Suprapubic skin (tissue), 4 donors: ENCODE measurements at regions not wholly inside any gene's neighbourhood (a gene's known extent, or its start where the extent isn't known, plus 50 kb on each side); places are given as distances from the start of the nearest gene placed in this dataset.
A peak's percentile ranks its signal among the peaks of the same experiment; 100 is the strongest.
"Not testable (repeated sequence)": the region's sequence is repeated elsewhere in the genome, so short reads cannot be mapped to it uniquely, and the experiment has no call there.

Source experiments
- DNase-seq, 2 donors: peaks; one replicate each; pipeline ENCODE4 v3.0.0-alpha.2; 2019; ENCODE audit warnings: low spot score in 2 of 2
- H3K27ac ChIP-seq: fragments of 200-600 bp; sonication (generic); one replicate; pipeline ENCODE4 v1.5.1; 2019
- H3K27me3 ChIP-seq: fragments of 200-600 bp; sonication (generic); one replicate; pipeline ENCODE4 v1.5.1; 2019
- H3K36me3 ChIP-seq: fragments of 200-600 bp; sonication (generic); one replicate; pipeline ENCODE4 v1.5.1; 2019
- H3K4me1 ChIP-seq: fragments of 200-600 bp; sonication (generic); one replicate; pipeline ENCODE4 v1.5.1; 2019
- H3K4me3 ChIP-seq: fragments of 200-600 bp; sonication (generic); one replicate; pipeline ENCODE4 v1.5.1; 2019; ENCODE audit warnings: mild to moderate bottlenecking
- H3K9me3 ChIP-seq: fragments of 200-600 bp; sonication (generic); one replicate; pipeline ENCODE4 v1.5.1; 2019
- EP300 ChIP-seq: sonication (generic); formaldehyde crosslinking; IDR thresholded peaks from one replicate; pipeline ENCODE4 v1.6.1; 2017; ENCODE audit warnings: antibody characterized with exemption
- POLR2A ChIP-seq, 2 donors: fragments of 450-650 bp; IDR thresholded peaks; one replicate each; pipeline ENCODE4 v1.6.1; 2017; ENCODE audit warnings: antibody characterized with exemption in 2 of 2, mild to moderate bottlenecking in 2 of 2, moderate library complexity in 2 of 2
- POLR2AphosphoS5 ChIP-seq, 3 donors: sonication (generic); formaldehyde crosslinking; IDR thresholded peaks; one replicate each; pipeline ENCODE4 v1.6.1; 2017; ENCODE audit warnings: antibody characterized with exemption in 3 of 3
- WGBS: methylation state at CpG from one replicate; pipeline ENCODE4 v1.1.5; 2018; 5-methylcytosine and 5-hydroxymethylcytosine counted together
- TF ChIP-seq, protein P1 (sequence below), 2 donors: fragments of 200-600 bp in 1 of 2; fragments of 450-650 bp in 1 of 2; sonication (generic) in 1 of 2; IDR thresholded peaks; one replicate each; pipeline ENCODE4 v1.5.1; 2016 to 2019; ENCODE audit warnings: antibody characterized with exemption in 2 of 2, mild to moderate bottlenecking in 1 of 2, moderate library complexity in 1 of 2

DNA sequence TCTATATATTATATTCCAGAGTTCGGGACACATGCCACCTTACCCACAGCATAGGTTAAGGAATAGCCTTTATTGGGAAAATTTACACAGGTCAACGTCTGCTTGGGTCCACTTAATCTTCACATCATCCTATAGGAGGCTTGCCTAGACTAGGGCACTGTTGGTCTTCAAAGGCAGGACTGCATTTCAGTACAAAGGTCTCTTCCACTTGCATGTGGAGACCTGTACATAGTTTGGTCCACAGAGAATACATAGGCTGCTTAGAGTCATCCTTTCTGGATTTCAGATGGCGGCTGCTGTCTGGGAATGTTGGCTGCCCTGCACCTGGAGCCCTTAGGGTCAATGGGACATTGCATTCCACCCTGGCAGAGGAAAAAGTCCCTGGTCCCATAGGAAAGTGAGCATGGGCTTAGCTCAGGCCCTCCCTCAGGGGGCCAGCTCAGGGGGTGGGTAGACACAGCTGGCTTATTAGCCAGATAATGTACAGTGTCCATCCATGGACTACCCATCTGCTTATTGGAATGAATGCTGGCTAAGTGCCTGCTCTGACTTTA lies 75.3 kb upstream of the TGFBR2 start:
- DNase-seq = no peak
- TF ChIP-seq, protein P1, sequence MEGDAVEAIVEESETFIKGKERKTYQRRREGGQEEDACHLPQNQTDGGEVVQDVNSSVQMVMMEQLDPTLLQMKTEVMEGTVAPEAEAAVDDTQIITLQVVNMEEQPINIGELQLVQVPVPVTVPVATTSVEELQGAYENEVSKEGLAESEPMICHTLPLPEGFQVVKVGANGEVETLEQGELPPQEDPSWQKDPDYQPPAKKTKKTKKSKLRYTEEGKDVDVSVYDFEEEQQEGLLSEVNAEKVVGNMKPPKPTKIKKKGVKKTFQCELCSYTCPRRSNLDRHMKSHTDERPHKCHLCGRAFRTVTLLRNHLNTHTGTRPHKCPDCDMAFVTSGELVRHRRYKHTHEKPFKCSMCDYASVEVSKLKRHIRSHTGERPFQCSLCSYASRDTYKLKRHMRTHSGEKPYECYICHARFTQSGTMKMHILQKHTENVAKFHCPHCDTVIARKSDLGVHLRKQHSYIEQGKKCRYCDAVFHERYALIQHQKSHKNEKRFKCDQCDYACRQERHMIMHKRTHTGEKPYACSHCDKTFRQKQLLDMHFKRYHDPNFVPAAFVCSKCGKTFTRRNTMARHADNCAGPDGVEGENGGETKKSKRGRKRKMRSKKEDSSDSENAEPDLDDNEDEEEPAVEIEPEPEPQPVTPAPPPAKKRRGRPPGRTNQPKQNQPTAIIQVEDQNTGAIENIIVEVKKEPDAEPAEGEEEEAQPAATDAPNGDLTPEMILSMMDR (IDR thresholded peaks at IDR 0.05) = no peak
- TF ChIP-seq EP300 (no peak), POLR2AphosphoS5 (IDR thresholded peaks at IDR 0.05) (no peak)
- peaks cover 10% of the 10 kb centered on the region for H3K4me1 ChIP-seq
- H3K4me3 ChIP-seq = no peak overlapping the region
- H3K36me3 ChIP-seq = no peaks in the 10 kb centered on the region
- WGBS = 93% methylated on average over 2 of the region's 3 CpGs
- no peak overlapping the region for H3K27ac ChIP-seq
- H3K27me3 ChIP-seq = no peaks in the 10 kb centered on the region
- no peaks in the 10 kb centered on the region for H3K9me3 ChIP-seq

DNA sequence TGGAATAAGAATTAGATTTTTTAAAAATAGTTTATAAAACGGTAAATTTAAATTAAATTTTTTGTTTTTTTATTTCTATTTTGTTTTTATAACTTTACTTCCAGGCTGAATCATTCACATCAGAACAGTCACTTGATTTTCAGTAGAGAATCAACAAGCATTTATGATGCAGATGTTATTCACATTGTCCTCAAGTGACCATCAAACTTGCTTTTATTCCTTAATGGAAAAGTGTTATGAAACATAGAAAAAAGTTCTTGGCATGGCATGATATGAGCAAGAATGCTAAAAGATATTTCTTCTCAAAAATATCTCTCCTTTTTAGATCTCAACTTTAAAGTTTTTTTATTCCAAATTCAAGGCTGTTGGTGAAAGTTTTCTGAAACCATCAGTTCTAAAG lies 70.9 kb upstream of the TGFBR2 start:
- 62% methylated on average over 1 of the region's 1 CpG for WGBS
- Histone ChIP-seq H3K27ac (peak overlapping the region; percentile 18), H3K4me3 (no peak overlapping the region), H3K9me3 (no peaks in the 10 kb centered on the region), H3K4me1 (peaks cover 12% of the 10 kb centered on the region), H3K36me3 (no peaks in the 10 kb centered on the region), H3K27me3 (no peaks in the 10 kb centered on the region)
- no peak for DNase-seq
- no peak for TF ChIP-seq POLR2AphosphoS5 (IDR thresholded peaks at IDR 0.05)
- TF ChIP-seq EP300 = no peak
- TF ChIP-seq, protein P1 (IDR thresholded peaks at IDR 0.05) = no peak
- no peak for TF ChIP-seq POLR2A (IDR thresholded peaks at IDR 0.05)

DNA sequence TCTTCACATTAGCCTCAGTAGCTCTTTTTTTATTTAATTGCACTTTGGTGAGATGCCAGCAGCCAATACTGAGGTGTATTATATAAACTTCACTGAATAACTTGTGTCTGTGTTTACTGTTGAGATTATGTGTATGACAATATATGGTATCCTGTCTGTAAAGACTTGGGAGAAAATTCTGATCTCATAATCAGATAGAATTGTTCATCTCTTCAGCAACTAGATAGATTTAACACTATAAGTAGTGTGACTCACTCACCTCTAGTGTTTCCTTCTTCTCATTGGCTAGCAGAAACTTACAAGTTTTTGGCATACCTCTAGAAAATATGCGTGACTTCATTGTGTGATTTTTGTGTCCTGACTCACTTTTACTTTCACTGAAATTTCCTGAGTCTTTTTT lies 67.6 kb upstream of the TGFBR2 start:
- Histone ChIP-seq H3K4me1 (peaks cover 12% of the 10 kb centered on the region), H3K36me3 (no peaks in the 10 kb centered on the region), H3K27me3 (no peaks in the 10 kb centered on the region), H3K4me3 (no peak overlapping the region), H3K27ac (no peak overlapping the region), H3K9me3 (no peaks in the 10 kb centered on the region)
- WGBS = 39% methylated on average over 1 of the region's 1 CpG
- no peak for TF ChIP-seq EP300
- no peak for TF ChIP-seq POLR2A (IDR thresholded peaks at IDR 0.05)
- TF ChIP-seq POLR2AphosphoS5 (IDR thresholded peaks at IDR 0.05) = no peak
- TF ChIP-seq, protein P1 (IDR thresholded peaks at IDR 0.05) = no peak
- DNase-seq = no peak

DNA sequence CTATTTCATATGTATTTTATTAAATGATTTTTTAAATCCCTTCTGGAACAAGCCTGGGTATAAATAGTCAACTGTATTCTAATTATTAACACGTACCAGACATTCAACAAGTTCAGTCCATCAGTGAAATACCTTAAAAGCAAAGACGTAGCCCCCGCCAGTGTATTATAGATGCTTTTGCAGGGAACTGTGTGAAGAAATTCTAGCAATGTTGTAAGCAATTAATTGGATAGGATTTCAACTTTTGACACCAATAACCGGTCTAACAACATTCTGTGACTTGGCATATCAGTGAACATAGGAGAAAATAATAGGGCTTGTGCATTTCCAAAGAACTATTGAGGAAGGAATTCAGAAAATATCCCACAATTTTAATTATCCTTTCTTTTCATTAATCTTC lies 67.2 kb upstream of the TGFBR2 start:
- Histone ChIP-seq H3K27ac (no peak overlapping the region), H3K4me1 (peaks cover 12% of the 10 kb centered on the region), H3K9me3 (no peaks in the 10 kb centered on the region), H3K36me3 (no peaks in the 10 kb centered on the region), H3K27me3 (no peaks in the 10 kb centered on the region), H3K4me3 (no peak overlapping the region)
- WGBS = 37% methylated on average over 4 of the region's 4 CpGs
- TF ChIP-seq POLR2A (IDR thresholded peaks at IDR 0.05) = no peak
- no peak for TF ChIP-seq EP300
- TF ChIP-seq POLR2AphosphoS5 (IDR thresholded peaks at IDR 0.05) = no peak
- TF ChIP-seq, protein P1 (IDR thresholded peaks at IDR 0.05) = no peak
- DNase-seq = no peak

DNA sequence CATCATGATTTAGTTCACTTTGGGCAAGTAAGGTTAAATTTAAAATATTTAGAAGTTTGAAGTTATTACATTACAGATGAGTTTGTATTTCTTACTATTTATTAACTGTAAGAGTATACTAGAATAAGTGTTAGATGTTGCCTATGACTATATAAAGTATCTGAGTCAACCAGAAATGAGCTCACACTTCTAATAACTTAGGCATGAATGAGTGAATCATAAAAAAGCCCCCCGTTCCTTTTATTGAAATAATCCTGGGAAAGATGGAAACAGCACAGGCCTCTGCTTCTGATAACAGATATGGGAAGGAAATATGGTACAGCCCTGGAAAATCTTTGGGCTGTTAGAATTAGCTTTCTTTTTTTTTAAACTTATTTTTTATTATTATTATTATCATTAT lies 66.6 kb upstream of the TGFBR2 start:
- WGBS = 57% methylated on average over 1 of the region's 1 CpG
- Histone ChIP-seq H3K9me3 (no peaks in the 10 kb centered on the region), H3K4me3 (no peak overlapping the region), H3K36me3 (no peaks in the 10 kb centered on the region), H3K27ac (no peak overlapping the region), H3K27me3 (no peaks in the 10 kb centered on the region), H3K4me1 (peaks cover 12% of the 10 kb centered on the region)
- TF ChIP-seq, protein P1 (IDR thresholded peaks at IDR 0.05) = no peak
- no peak for TF ChIP-seq POLR2A (IDR thresholded peaks at IDR 0.05)
- no peak for TF ChIP-seq POLR2AphosphoS5 (IDR thresholded peaks at IDR 0.05)
- no peak for TF ChIP-seq EP300
- DNase-seq = no peak

DNA sequence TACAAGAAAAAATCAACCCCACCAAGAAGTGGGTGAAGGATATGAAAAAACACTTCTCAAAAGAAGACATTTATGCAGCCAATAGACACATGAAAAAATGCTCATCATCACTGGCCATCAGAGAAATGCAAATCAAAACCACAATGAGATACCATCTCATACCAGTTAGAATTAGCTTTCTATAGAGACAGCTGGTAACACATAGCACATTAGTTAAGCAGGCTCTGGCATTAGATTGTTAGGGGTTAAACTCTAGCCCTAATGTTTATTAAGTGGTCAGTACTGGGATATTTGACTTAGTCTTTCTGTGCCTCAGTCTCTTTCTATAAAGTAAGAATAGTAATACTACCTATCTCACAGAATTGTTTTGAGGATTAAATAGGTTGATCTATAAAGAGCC lies 65.2 kb upstream of the TGFBR2 start:
- DNase-seq, H3K36me3 ChIP-seq, H3K27ac ChIP-seq, H3K4me3 ChIP-seq, H3K27me3 ChIP-seq, H3K9me3 ChIP-seq: not testable (repeated sequence)
- peaks cover 15% of the 10 kb centered on the region for H3K4me1 ChIP-seq
